ENCODE measurements at regions not wholly inside any gene's neighbourhood (a gene's known extent, or its start where the extent isn't known, plus 50 kb on each side); places are given as distances from the start of the nearest gene placed in this dataset.
A peak's percentile ranks its signal among the peaks of the same experiment; 100 is the strongest.

DNA sequence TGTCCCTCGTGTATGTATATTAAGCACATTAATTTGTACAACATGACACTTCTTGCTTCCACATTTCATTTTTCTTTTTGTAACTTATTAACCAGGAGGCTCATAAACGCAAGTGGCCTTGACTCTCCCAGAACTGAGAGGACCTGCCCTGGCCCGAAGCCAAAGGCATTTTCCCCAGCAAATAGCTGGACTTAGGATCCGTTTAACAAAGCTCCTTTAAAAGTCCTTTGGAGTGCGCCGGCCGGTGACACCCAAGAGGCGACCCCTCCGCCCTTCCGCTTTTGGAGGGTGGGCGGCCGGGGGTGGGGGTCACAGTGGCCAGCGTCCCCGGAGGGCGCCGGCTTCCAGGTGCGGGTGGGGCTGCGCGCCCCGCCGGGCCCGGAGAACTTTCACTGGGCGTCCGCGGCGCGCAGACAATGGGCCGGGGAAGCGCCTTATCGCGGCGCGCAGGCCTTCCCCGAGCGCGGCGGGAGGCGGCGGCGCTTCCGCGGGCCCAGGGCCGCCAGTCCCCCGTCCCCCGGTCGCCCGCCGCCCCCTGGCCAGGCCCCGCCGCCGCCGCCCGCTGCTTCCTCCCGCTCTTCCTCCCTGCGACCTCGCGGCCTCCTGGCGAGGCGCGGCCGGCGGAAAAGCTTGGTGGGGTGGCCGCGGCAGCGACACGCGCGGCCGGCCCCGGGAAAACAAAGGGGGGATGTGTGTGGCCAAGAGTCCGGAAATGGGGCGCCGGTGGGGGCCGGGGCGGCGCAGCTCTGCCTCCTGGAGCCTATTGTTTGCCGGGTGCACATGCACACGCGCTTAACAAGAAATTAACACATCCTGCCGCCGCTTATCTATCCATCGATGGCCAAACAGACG lies 613.4 kb downstream of the MCTP2 start (continued):
- TF ChIP-seq, protein P1, sequence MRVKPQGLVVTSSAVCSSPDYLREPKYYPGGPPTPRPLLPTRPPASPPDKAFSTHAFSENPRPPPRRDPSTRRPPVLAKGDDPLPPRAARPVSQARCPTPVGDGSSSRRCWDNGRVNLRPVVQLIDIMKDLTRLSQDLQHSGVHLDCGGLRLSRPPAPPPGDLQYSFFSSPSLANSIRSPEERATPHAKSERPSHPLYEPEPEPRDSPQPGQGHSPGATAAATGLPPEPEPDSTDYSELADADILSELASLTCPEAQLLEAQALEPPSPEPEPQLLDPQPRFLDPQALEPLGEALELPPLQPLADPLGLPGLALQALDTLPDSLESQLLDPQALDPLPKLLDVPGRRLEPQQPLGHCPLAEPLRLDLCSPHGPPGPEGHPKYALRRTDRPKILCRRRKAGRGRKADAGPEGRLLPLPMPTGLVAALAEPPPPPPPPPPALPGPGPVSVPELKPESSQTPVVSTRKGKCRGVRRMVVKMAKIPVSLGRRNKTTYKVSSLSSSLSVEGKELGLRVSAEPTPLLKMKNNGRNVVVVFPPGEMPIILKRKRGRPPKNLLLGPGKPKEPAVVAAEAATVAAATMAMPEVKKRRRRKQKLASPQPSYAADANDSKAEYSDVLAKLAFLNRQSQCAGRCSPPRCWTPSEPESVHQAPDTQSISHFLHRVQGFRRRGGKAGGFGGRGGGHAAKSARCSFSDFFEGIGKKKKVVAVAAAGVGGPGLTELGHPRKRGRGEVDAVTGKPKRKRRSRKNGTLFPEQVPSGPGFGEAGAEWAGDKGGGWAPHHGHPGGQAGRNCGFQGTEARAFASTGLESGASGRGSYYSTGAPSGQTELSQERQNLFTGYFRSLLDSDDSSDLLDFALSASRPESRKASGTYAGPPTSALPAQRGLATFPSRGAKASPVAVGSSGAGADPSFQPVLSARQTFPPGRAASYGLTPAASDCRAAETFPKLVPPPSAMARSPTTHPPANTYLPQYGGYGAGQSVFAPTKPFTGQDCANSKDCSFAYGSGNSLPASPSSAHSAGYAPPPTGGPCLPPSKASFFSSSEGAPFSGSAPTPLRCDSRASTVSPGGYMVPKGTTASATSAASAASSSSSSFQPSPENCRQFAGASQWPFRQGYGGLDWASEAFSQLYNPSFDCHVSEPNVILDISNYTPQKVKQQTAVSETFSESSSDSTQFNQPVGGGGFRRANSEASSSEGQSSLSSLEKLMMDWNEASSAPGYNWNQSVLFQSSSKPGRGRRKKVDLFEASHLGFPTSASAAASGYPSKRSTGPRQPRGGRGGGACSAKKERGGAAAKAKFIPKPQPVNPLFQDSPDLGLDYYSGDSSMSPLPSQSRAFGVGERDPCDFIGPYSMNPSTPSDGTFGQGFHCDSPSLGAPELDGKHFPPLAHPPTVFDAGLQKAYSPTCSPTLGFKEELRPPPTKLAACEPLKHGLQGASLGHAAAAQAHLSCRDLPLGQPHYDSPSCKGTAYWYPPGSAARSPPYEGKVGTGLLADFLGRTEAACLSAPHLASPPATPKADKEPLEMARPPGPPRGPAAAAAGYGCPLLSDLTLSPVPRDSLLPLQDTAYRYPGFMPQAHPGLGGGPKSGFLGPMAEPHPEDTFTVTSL (CRISPR knock-in tag; IDR thresholded peaks at IDR 0.05; ENCODE audit: borderline replicate concordance), result peak; percentile 64; the same call in 1 of the 2 replicates
- TF ChIP-seq PLRG1 (conservative IDR thresholded peaks at IDR 0.05), result no peak
- TF ChIP-seq, protein P2, sequence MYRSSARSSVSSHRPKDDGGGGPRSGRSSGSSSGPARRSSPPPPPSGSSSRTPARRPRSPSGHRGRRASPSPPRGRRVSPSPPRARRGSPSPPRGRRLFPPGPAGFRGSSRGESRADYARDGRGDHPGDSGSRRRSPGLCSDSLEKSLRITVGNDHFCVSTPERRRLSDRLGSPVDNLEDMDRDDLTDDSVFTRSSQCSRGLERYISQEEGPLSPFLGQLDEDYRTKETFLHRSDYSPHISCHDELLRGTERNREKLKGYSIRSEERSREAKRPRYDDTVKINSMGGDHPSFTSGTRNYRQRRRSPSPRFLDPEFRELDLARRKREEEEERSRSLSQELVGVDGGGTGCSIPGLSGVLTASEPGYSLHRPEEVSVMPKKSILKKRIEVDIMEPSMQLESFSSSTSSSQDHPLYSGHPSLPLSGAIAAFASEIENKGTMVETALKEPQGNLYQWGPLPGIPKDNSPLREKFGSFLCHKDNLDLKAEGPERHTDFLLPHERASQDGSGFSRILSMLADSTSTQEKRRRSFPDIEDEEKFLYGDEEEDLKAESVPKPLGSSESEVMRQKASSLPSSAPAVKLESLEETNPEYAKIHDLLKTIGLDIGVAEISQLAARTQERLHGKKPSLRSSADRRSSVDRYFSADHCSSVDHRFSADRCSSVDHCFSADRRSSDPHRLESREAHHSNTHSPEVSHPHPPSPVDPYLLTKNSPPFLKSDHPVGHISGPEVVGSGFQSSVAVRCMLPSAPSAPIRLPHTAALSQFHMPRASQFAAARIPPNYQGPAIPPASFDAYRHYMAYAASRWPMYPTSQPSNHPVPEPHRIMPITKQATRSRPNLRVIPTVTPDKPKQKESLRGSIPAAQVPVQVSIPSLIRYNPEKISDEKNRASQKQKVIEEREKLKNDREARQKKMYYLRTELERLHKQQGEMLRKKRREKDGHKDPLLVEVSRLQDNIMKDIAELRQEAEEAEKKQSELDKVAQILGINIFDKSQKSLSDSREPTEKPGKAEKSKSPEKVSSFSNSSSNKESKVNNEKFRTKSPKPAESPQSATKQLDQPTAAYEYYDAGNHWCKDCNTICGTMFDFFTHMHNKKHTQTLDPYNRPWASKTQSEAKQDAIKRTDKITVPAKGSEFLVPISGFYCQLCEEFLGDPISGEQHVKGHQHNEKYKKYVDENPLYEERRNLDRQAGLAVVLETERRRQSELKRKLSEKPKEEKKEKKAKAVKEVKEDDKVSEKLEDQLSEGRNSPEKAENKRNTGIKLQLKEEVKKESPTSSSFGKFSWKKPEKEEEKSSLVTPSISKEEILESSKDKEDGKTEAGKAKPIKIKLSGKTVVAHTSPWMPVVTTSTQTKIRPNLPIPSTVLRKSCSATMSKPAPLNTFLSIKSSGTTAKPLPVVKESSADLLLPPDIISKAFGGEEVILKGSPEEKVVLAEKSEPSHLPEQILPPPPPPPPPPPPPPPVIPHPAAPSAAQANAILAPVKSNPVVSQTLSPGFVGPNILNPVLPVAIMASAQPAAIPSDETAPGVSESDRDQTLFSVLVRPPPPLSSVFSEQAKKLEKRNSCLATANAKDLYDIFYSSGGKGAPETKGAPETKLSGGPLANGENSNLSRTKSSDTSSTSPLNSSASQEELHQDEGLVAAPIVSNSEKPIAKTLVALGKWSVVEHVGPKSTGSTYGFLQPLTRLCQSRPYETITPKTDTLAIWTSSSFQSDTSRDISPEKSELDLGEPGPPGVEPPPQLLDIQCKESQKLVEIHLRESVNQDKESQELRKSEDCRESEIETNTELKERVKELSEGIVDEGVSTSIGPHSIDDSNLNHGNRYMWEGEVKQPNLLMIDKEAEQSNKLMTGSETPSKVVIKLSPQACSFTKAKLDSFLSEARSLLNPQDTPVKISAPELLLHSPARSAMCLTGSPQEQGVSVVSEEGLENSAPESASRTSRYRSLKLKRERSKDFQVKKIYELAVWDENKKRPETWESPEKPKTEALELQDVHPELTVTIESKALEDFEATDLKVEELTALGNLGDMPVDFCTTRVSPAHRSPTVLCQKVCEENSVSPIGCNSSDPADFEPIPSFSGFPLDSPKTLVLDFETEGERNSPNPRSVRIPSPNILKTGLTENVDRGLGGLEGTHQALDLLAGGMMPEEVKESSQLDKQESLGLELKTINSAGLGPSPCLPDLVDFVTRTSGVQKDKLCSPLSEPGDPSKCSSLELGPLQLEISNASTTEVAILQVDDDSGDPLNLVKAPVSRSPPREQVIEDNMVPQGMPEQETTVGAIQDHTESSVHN (CRISPR knock-in tag; IDR thresholded peaks at IDR 0.05), result no peak
- TF ChIP-seq MIER3 (CRISPR knock-in tag; IDR thresholded peaks at IDR 0.05; ENCODE audit: borderline replicate concordance), result no peak
- TF ChIP-seq, protein P3, sequence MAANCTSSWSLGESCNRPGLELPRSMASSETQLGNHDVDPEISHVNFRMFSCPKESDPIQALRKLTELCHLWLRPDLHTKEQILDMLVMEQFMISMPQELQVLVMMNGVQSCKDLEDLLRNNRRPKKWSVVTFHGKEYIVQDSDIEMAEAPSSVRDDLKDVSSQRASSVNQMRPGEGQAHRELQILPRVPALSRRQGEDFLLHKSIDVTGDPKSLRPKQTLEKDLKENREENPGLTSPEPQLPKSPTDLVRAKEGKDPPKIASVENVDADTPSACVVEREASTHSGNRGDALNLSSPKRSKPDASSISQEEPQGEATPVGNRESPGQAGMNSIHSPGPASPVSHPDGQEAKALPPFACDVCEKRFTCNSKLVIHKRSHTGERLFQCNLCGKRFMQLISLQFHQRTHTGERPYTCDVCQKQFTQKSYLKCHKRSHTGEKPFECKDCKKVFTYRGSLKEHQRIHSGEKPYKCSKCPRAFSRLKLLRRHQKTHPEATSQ (CRISPR knock-in tag; IDR thresholded peaks at IDR 0.05; ENCODE audit: borderline replicate concordance), result no peak
- TF ChIP-seq KLF9 (CRISPR knock-in tag; IDR thresholded peaks at IDR 0.05; ENCODE audit: low read depth), result no peak
- TF ChIP-seq FOXM1 (CRISPR knock-in tag; IDR thresholded peaks at IDR 0.05), result no peak
- TF ChIP-seq, protein P4, sequence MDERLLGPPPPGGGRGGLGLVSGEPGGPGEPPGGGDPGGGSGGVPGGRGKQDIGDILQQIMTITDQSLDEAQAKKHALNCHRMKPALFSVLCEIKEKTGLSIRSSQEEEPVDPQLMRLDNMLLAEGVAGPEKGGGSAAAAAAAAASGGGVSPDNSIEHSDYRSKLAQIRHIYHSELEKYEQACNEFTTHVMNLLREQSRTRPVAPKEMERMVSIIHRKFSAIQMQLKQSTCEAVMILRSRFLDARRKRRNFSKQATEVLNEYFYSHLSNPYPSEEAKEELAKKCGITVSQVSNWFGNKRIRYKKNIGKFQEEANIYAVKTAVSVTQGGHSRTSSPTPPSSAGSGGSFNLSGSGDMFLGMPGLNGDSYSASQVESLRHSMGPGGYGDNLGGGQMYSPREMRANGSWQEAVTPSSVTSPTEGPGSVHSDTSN (CRISPR knock-in tag; IDR thresholded peaks at IDR 0.05), result no peak
- TF ChIP-seq ZNF709 (CRISPR knock-in tag; IDR thresholded peaks at IDR 0.05), result peak; percentile 64; the same call in 1 of the 2 replicates
- TF ChIP-seq ATF7 (IDR thresholded peaks at IDR 0.05), result no peak
- no peak for TF ChIP-seq ATF7 (CRISPR knock-in tag; IDR thresholded peaks at IDR 0.05)
- no peak for TF ChIP-seq ZNF607 (CRISPR knock-in tag; IDR thresholded peaks at IDR 0.05; ENCODE audit: borderline replicate concordance)
